Heart left ventricle (tissue), 16 donors: ENCODE measurements at regions not wholly inside any gene's neighbourhood (a gene's known extent, or its start where the extent isn't known, plus 50 kb on each side); places are given as distances from the start of the nearest gene placed in this dataset.
A peak's percentile ranks its signal among the peaks of the same experiment; 100 is the strongest.

ENCODE experiments used
- ATAC-seq, 4 donors: fragments of 200-7000 bp; cut with Tn5 transposase; one replicate each; pipeline ENCODE4 v1.9.1; 2020 to 2022; ENCODE audit warnings: moderate library complexity in 4 of 4, mild to moderate bottlenecking in 3 of 4, moderate number of reproducible peaks in 1 of 4
- DNase-seq, 5 donors: peaks; one replicate each; pipeline ENCODE4 v3.0.0-alpha.2; 2020
- H3K27ac ChIP-seq, 12 donors: fragments of 200-600 bp; sonication (generic) in 4 of 12; one replicate each; pipeline versions ENCODE4 v1.5.0 to v1.8.0; 2016 to 2022; ENCODE audit warnings: mild to moderate bottlenecking in 2 of 12
- H3K27me3 ChIP-seq, 9 donors: fragments of 200-600 bp; sonication (generic) in 2 of 9; one replicate each; pipeline versions ENCODE4 v1.5.1 to v1.8.0; 2016 to 2022; ENCODE audit warnings: mild to moderate bottlenecking in 3 of 9
- H3K36me3 ChIP-seq, 9 donors: fragments of 200-600 bp; sonication (generic) in 2 of 9; one replicate each; pipeline versions ENCODE4 v1.5.0 to v1.8.0; 2018 to 2022; ENCODE audit warnings: mild to moderate bottlenecking in 2 of 9
- H3K4me1 ChIP-seq, 12 donors: fragments of 200-600 bp; sonication (generic) in 4 of 12; one replicate each; pipeline versions ENCODE4 v1.5.0 to v1.8.0; 2016 to 2022; ENCODE audit warnings: mild to moderate bottlenecking in 3 of 12
- H3K4me3 ChIP-seq, 12 donors: fragments of 200-600 bp; sonication (generic) in 4 of 12; one replicate each; pipeline versions ENCODE4 v1.5.0 to v1.8.0; 2017 to 2022; ENCODE audit warnings: mild to moderate bottlenecking in 9 of 12, moderate library complexity in 4 of 12
- H3K9me3 ChIP-seq, 12 donors: fragments of 200-600 bp; sonication (generic) in 4 of 12; one replicate each; pipeline versions ENCODE4 v1.5.0 to v1.8.0; 2016 to 2022; ENCODE audit warnings: mild to moderate bottlenecking in 1 of 12
- POLR2A ChIP-seq, 2 donors: fragments of 450-650 bp; IDR thresholded peaks; one replicate each; pipeline ENCODE4 v1.6.1; 2017; ENCODE audit warnings: antibody characterized with exemption in 2 of 2, mild to moderate bottlenecking in 2 of 2, moderate library complexity in 2 of 2
- WGBS, 4 donors: extraction: QIAGEN DNeasy Blood & Tissue Kit in 2 of 4; methylation state at CpG; one replicate each; pipeline versions ENCODE4 v1.1.5 to v1.1.7; 2013 to 2018; 5-methylcytosine and 5-hydroxymethylcytosine counted together
- intact Hi-C, 10 donors: fragments of 100-400 bp; cut with DNase I; formaldehyde crosslinking; loops; one replicate each; pipeline versions ENCODE4 v1.11.1 to v1.14.2; 2022
- TF ChIP-seq, protein P1 (sequence below), 12 donors: fragments of 200-600 bp; sonication (generic) in 4 of 12; IDR thresholded peaks; one replicate each; pipeline versions ENCODE4 v1.5.0 to v1.8.0; 2018 to 2022; ENCODE audit warnings: antibody characterized with exemption in 12 of 12, mild to moderate bottlenecking in 5 of 12
- donor health status: ischemic (EF 13 %, LVEDD 7.1; RV severe dilation, severe dysfunction).
- donor health status: healthy with polysubstance abuse.
- donor health status: DM: no; HTN: yes; CAD: no.
- donor health status: DM: no; HTN: no; CAD: no.
- donor health status: ischemic (EF 25% LVEDD 6.9; RV normal size, moderate dysfunction).
- donor health status: ischemic (EF 25% LVEDD 5.7; RV mildly dilated, moderate dysfunction).
- donor health status: healthy.
- donor health status: DM: yes; HTN: yes; CAD: no.
- donor health status: ischemic (EF 35%, LVEDD 5.7; RV mildly dilated, moderate dysfunction).
- donor health status: nonischemic (EF 11% LVEDD 7.7; RV severe dilation, severe dysfunction).
- donor health status: DM: yes; HTN: yes; CAD: no.
- donor health status: PGD.
- donor health status: ischemic (EF 29% LVEDD 5.4; RV normal size, mild dysfunction).
- donor health status: nonischemic (EF 23%, LVEDD 6.1; RV moderate dilation, normal function).

- H3K9me3 ChIP-seq, result peaks cover 0 to 5% (median 0%) of the 10 kb centered on the region in 12 donors
- H3K36me3 ChIP-seq, result no peaks in the 10 kb centered on the region
- 24 to 41% (median 34%) methylated on average over 2 of the region's 2 CpGs for WGBS, 4 donors
- H3K4me3 ChIP-seq, result no peak overlapping the region
- peaks cover 0 to 14% (median 0%) of the 10 kb centered on the region in 12 donors for H3K4me1 ChIP-seq
- ATAC-seq (peak in 2 of 4 donors; percentile 37), DNase-seq (no peak)
- peak overlapping the region in 9 of 12 donors; percentile 14 to 74 (median 51) for H3K27ac ChIP-seq
- TF ChIP-seq, protein P1, sequence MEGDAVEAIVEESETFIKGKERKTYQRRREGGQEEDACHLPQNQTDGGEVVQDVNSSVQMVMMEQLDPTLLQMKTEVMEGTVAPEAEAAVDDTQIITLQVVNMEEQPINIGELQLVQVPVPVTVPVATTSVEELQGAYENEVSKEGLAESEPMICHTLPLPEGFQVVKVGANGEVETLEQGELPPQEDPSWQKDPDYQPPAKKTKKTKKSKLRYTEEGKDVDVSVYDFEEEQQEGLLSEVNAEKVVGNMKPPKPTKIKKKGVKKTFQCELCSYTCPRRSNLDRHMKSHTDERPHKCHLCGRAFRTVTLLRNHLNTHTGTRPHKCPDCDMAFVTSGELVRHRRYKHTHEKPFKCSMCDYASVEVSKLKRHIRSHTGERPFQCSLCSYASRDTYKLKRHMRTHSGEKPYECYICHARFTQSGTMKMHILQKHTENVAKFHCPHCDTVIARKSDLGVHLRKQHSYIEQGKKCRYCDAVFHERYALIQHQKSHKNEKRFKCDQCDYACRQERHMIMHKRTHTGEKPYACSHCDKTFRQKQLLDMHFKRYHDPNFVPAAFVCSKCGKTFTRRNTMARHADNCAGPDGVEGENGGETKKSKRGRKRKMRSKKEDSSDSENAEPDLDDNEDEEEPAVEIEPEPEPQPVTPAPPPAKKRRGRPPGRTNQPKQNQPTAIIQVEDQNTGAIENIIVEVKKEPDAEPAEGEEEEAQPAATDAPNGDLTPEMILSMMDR (IDR thresholded peaks at IDR 0.05), result no peak
- TF ChIP-seq POLR2A (IDR thresholded peaks at IDR 0.05), result no peak
- no peaks in the 10 kb centered on the region for H3K27me3 ChIP-seq
- intact Hi-C loops, result loop anchor here in 6 of 10 donors (2.0 to 10.0 kb wide), 10 partner anchors 273 to 755 kb away; partner anchors contain the start of gene SPHKAP (in 3 of the 6)
Observed at GRCh38 chr2:228649876-228650275, 468.4 kb upstream of the SPHKAP start.

GRCh38 chr2:228649447-228649846 lies 468.0 kb upstream of the SPHKAP start:
- Histone ChIP-seq H3K27me3 (no peaks in the 10 kb centered on the region), H3K4me1 (peaks cover 0 to 18% (median 0%) of the 10 kb centered on the region in 12 donors), H3K36me3 (no peaks in the 10 kb centered on the region), H3K9me3 (peaks cover 0 to 5% (median 0%) of the 10 kb centered on the region in 12 donors), H3K4me3 (no peak overlapping the region), H3K27ac (peak overlapping the region in 9 of 12 donors; percentile 14 to 74 (median 52))
- WGBS, 4 donors, result 38 to 43% (median 41%) methylated on average over 2 of the region's 2 CpGs
- DNase-seq (peak in 1 of 5 donors; percentile 20), ATAC-seq (peak; percentile 90 to 97 (median 94))
- TF ChIP-seq, protein P1 (IDR thresholded peaks at IDR 0.05), result no peak
- TF ChIP-seq POLR2A (IDR thresholded peaks at IDR 0.05), result no peak
- intact Hi-C loops, result loop anchor here in 2 of 10 donors (2.0 to 5.0 kb wide), 3 partner anchors 272 to 469 kb away; partner anchors contain the start of gene SPHKAP (in 1 of the 2)

DNA sequence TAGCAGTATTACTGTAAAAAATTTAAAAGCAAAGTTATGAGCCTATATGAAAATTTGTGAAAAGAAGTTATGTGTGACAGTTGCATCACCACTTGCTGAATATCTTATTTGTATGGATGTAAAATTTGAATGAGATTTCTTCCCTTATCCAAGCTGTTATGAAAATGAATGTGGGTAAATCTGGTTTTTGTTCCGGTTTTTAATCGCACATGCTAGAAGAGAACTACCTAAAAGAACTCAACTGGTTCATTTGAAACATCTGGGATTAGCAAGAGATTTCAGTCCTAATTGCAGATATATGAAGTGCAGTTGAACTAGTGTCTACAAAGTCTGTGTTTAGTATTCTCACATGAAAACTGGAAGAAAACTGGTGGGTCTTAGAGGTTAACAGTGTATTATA lies 467.1 kb upstream of the SPHKAP start:
- TF ChIP-seq, protein P1 (IDR thresholded peaks at IDR 0.05), result no peak
- no peak for TF ChIP-seq POLR2A (IDR thresholded peaks at IDR 0.05)
- 94 to 99% (median 95%) methylated on average over 2 of the region's 2 CpGs for WGBS, 4 donors

GRCh38 chr2:228646061-228646460 lies 464.6 kb upstream of the SPHKAP start:
- no peak for DNase-seq
- no peak for TF ChIP-seq POLR2A (IDR thresholded peaks at IDR 0.05)
- TF ChIP-seq, protein P1 (IDR thresholded peaks at IDR 0.05), result no peak
- Histone ChIP-seq H3K27me3 (no peaks in the 10 kb centered on the region), H3K9me3 (peaks cover 0 to 5% (median 0%) of the 10 kb centered on the region in 12 donors), H3K27ac (no peak overlapping the region), H3K4me3 (no peak overlapping the region), H3K4me1 (peaks cover 0 to 15% (median 0%) of the 10 kb centered on the region in 12 donors), H3K36me3 (no peaks in the 10 kb centered on the region)
- no peak for ATAC-seq
- intact Hi-C loops, result loop anchor here in 2 of 10 donors (5.0 kb wide), 2 partner anchors 269 to 314 kb away; no protein-coding TSS in a partner anchor
- 64 to 75% (median 71%) methylated on average over 1 of the region's 1 CpG for WGBS, 4 donors

More for the DNA sequence above, 467.1 kb upstream of the SPHKAP start:
- no peak for DNase-seq
- H3K4me1 ChIP-seq, result peaks cover 0 to 15% (median 0%) of the 10 kb centered on the region in 12 donors
- no peak for ATAC-seq
- no peak overlapping the region for H3K4me3 ChIP-seq
- intact Hi-C loops, result loop anchor here in 2 of 10 donors (2.0 to 5.0 kb wide), 3 partner anchors 271 to 468 kb away; partner anchors contain the start of gene SPHKAP (in 1 of the 2)
- H3K36me3 ChIP-seq, result no peaks in the 10 kb centered on the region
- peak overlapping the region in 5 of 12 donors; percentile 14 to 67 (median 44) for H3K27ac ChIP-seq
- H3K27me3 ChIP-seq, result no peaks in the 10 kb centered on the region
- peaks cover 0 to 5% (median 0%) of the 10 kb centered on the region in 12 donors for H3K9me3 ChIP-seq
